ENCODE measurements at regions not wholly inside any gene's neighbourhood (a gene's known extent, or its start where the extent isn't known, plus 50 kb on each side); places are given as distances from the start of the nearest gene placed in this dataset.
A peak's percentile ranks its signal among the peaks of the same experiment; 100 is the strongest.

GRCh38 chr16:52861614-52862022 is 191.1 kb downstream of the CHD9NB start:
- DNase-seq (ENCODE audit: low read depth in 1 of 2, low spot score in 1 of 2): peak in 1 of 2 experiments; percentile 36
- no peak for TF ChIP-seq JUND (IDR thresholded peaks at IDR 0.05; ENCODE audit: low read depth)
- in situ Hi-C loops (cut with HindIII; ENCODE audit: low pct_unique_long_range_greater_than_20kb, low sequenced_read_pairs): no loop called here

DNA sequence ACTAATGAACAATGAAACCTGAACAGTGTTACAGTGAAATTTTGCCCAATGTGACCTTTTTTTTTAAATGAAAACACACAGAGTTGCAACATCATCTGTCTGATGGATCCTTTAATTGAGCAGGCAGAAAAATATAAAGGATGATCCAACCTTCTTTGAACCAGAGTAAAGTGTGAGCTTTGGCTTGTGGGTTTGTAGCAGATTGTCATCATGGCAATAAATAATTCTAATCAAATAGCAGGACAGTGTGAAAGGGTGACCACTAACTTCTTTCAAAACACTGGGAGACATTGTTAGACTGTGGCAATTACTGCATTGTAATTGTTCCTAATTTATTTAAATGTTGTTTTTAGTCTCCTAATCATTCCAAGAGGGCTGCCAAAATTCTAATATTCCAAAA is 197.2 kb downstream of the CHD9NB start:
- in situ Hi-C loops (cut with HindIII; ENCODE audit: low pct_unique_long_range_greater_than_20kb, low sequenced_read_pairs): no loop called here

DNA sequence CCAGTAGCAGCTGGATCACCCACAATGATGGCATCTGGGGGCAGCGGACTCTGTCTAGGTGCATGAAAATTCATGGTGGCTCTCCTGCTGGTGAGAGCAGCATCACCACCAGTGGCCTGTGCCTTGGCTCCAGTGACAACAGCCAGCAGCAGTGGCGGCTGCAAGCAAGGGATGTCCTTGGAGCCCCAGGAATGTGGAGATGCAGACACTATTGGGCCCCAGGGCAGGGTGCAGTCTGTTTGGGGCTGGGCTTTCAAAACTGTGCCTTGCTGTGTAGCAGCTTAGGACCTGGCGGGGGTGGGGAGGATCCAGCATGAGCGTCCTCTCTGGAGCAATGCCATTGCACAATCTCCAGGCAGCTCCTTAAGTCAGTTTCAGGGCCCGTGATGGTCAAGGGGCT is 199.7 kb downstream of the CHD9NB start:
- TF ChIP-seq JUND (IDR thresholded peaks at IDR 0.05; ENCODE audit: low read depth): no peak
- no peak for DNase-seq (ENCODE audit: low read depth in 1 of 2, low spot score in 1 of 2)
- in situ Hi-C loops (cut with HindIII; ENCODE audit: low pct_unique_long_range_greater_than_20kb, low sequenced_read_pairs): no loop called here

More for the DNA sequence above, 197.2 kb downstream of the CHD9NB start:
- TF ChIP-seq JUND (IDR thresholded peaks at IDR 0.05; ENCODE audit: low read depth): no peak
- DNase-seq (ENCODE audit: low read depth in 1 of 2, low spot score in 1 of 2): no peak

- DNase-seq (ENCODE audit: low read depth in 1 of 2, low spot score in 1 of 2): no peak
- no peak for TF ChIP-seq JUND (IDR thresholded peaks at IDR 0.05; ENCODE audit: low read depth)
- in situ Hi-C loops (cut with HindIII; ENCODE audit: low pct_unique_long_range_greater_than_20kb, low sequenced_read_pairs): no loop called here
These were observed 201.4 kb downstream of the CHD9NB start for GRCh38 chr16:52851211-52851740.

- in situ Hi-C loops (cut with HindIII; ENCODE audit: low pct_unique_long_range_greater_than_20kb, low sequenced_read_pairs): no loop called here
- TF ChIP-seq JUND (IDR thresholded peaks at IDR 0.05; ENCODE audit: low read depth): no peak
- DNase-seq (ENCODE audit: low read depth in 1 of 2, low spot score in 1 of 2): no peak
These were observed 209.3 kb downstream of the CHD9NB start for GRCh38 chr16:52843381-52843780.

GRCh38 chr16:52837251-52837650 is 215.4 kb downstream of the CHD9NB start:
- in situ Hi-C loops (cut with HindIII; ENCODE audit: low pct_unique_long_range_greater_than_20kb, low sequenced_read_pairs): no loop called here
- no peak for TF ChIP-seq JUND (IDR thresholded peaks at IDR 0.05; ENCODE audit: low read depth)
- DNase-seq (ENCODE audit: low read depth in 1 of 2, low spot score in 1 of 2): peak in 1 of 2 experiments; percentile 1

- no peak for DNase-seq (ENCODE audit: low read depth in 1 of 2, low spot score in 1 of 2)
- in situ Hi-C loops (cut with HindIII; ENCODE audit: low pct_unique_long_range_greater_than_20kb, low sequenced_read_pairs): no loop called here
These were observed 217.8 kb downstream of the CHD9NB start for GRCh38 chr16:52834736-52835465.

GRCh38 chr16:52832771-52833170 is 219.9 kb downstream of the CHD9NB start:
- no peak for DNase-seq (ENCODE audit: low read depth in 1 of 2, low spot score in 1 of 2)
- in situ Hi-C loops (cut with HindIII; ENCODE audit: low pct_unique_long_range_greater_than_20kb, low sequenced_read_pairs): no loop called here
- TF ChIP-seq JUND (IDR thresholded peaks at IDR 0.05; ENCODE audit: low read depth): no peak

More at GRCh38 chr16:52834736-52835465, 217.8 kb downstream of the CHD9NB start:
- no peak for TF ChIP-seq JUND (IDR thresholded peaks at IDR 0.05; ENCODE audit: low read depth)

DNA sequence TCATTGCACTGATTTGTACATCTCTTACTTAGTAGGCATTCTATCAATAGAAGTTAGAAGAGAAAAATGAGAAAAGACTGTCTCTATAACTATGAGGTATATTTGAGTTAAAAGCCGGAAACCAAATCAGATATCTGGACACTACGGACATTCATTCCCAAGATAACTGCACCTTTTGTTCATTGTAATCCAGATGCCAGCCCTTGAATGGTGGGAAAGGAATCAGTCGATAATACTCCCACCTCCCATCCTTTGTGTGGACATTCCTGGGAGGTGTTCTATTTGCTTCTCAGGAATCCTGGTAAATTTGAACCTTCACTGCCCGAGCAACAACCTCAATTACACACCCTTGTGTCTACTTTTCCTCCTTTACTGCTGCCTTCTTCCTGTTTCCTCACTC is 225.2 kb downstream of the CHD9NB start:
- no peak for DNase-seq (ENCODE audit: low read depth in 1 of 2, low spot score in 1 of 2)
- no peak for TF ChIP-seq JUND (IDR thresholded peaks at IDR 0.05; ENCODE audit: low read depth)
- in situ Hi-C loops (cut with HindIII; ENCODE audit: low pct_unique_long_range_greater_than_20kb, low sequenced_read_pairs): no loop called here

DNA sequence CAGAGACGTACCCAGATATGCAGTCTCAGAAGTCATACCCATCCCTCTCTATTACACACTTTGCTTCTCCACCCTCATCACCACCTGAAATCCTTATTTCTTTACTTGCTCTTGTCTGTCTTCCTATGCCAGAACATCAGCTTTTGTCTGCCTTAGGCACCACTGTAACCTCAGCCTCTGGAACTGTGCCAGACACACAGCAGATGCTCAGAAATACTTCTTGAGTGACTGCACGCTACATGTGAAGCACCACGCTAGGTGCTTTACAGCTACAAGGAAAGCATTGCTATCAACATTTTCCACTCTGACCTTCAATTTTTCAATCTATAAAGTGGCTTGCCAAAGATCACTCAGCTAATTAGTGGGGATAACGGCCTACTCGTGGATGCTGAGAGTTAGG is 226.8 kb downstream of the CHD9NB start:
- DNase-seq (ENCODE audit: low read depth in 1 of 2, low spot score in 1 of 2): no peak

DNA sequence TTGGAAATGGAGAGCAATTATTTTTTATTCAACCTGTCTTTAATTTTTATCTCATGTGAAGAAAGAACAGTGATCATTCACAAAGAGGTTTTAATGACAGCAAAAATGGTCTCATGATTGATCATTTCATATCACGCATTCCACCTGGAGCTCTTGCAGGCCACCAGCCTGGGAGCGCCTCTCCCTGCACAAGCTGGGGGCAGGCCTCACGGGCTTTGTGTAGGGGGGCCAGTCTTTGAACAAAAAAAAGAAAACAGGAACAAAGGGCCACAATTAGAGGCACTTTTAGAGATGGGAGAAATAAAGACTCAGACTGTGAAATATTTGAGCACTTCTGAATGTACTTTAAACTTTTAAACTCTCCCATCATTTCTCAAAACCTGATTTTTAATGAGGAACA is 232.9 kb downstream of the CHD9NB start:
- no peak for DNase-seq (ENCODE audit: low read depth in 1 of 2, low spot score in 1 of 2)
- TF ChIP-seq JUND (IDR thresholded peaks at IDR 0.05; ENCODE audit: low read depth): no peak
- in situ Hi-C loops (cut with HindIII; ENCODE audit: low pct_unique_long_range_greater_than_20kb, low sequenced_read_pairs): no loop called here

More for the DNA sequence above, 226.8 kb downstream of the CHD9NB start:
- no peak for TF ChIP-seq JUND (IDR thresholded peaks at IDR 0.05; ENCODE audit: low read depth)
- in situ Hi-C loops (cut with HindIII; ENCODE audit: low pct_unique_long_range_greater_than_20kb, low sequenced_read_pairs): no loop called here

GRCh38 chr16:52819405-52819804 is 233.3 kb downstream of the CHD9NB start:
- in situ Hi-C loops (cut with HindIII; ENCODE audit: low pct_unique_long_range_greater_than_20kb, low sequenced_read_pairs): no loop called here
- DNase-seq (ENCODE audit: low read depth in 1 of 2, low spot score in 1 of 2): no peak
- no peak for TF ChIP-seq JUND (IDR thresholded peaks at IDR 0.05; ENCODE audit: low read depth)

DNA sequence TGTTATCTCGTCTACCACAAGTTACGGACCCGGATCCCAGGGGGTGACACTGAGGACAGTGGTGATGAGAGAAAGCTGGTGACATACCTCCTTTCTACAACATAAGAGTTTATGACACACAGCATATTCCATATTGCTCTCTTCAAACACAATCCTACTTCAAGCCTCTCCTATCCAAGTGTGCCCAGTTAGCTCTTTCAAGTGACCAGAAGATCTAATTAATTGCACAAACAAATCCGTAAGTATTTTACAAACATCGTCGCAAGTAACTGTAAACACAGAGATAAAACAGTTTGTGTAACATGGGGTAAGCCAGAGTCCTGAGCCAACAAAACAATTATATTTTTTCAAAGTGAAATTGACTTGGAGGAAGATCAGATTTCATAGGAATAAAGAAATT is 235.0 kb downstream of the CHD9NB start:
- no peak for DNase-seq (ENCODE audit: low read depth in 1 of 2, low spot score in 1 of 2)
- no peak for TF ChIP-seq JUND (IDR thresholded peaks at IDR 0.05; ENCODE audit: low read depth)
- in situ Hi-C loops (cut with HindIII; ENCODE audit: low pct_unique_long_range_greater_than_20kb, low sequenced_read_pairs): no loop called here

DNA sequence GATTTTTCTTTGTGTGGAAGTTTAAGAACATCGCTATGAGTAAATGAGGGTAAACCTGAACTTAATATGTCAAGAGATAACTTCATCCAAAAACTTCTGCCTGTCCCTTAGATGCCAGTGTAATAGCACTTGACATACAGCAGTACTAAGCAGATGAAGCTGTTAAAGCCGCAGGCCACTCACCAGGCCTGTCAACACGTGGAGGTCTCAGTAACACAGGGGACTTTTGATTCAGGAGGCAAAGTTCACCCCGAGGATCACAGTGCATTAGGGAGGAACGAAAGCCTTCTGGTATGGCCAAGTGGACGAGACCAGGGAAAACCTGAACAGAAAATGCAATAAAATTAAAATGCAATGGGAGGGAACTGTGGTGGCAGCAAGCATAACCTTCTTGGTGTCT is 235.7 kb downstream of the CHD9NB start:
- TF ChIP-seq JUND (IDR thresholded peaks at IDR 0.05; ENCODE audit: low read depth): no peak
- DNase-seq (ENCODE audit: low read depth in 1 of 2, low spot score in 1 of 2): no peak
- in situ Hi-C loops (cut with HindIII; ENCODE audit: low pct_unique_long_range_greater_than_20kb, low sequenced_read_pairs): no loop called here

Measured in T47D (cell line).